ENCODE measurements at regions not wholly inside any gene's neighbourhood (a gene's known extent, or its start where the extent isn't known, plus 50 kb on each side); places are given as distances from the start of the nearest gene placed in this dataset.

DNA sequence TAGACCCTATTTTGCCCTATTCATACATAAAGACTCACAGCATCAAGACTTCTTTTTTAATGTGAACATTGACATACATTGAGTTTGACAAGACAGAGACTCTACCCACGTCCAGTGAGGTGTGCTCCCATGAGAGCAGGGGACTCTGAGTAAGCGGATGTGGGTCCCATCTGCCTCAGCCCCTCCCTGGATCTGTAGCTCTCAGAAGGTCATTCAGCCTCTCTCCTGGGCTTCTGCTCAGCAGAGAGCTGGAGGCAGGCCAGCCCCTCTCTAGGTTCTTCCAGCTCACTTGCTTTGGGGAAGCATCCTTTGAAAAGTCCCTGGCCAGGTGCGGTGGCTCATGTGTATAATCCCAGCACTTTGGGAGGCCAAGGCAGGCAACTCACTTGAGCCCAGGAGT, 146.9 kb upstream of the ZMIZ1 start:
- DNase-seq = no peak

DNA sequence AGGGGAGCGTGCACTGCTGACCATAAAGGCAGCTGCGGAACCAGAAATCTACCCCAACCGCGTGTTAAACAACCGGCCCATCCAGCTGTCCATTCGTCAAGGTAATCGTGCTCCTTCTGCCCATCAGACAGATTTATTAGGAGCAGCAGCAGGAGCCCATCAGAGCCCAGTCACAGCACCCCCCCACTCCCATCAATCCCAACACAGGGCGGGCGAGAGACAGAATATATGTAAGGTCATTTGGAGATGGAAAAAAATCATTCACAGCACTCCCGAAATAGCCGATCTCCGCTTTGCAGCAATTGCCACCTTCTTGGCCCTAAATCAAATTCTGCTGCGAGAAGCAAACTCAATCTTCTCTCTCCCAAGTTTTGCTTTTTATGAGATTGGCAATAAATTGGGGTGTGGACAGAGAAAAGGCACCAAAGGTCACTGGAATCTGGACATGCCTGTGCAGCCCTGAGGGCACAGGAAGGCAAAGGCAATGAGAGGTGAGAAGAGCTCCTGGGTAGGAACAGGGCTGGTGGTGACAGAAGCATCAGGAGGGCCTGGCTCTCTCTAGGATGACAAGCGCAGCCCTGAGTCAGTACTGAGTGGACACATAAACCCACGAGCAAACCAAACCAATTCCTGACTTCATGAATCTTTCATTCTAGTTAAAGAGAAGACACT, 145.0 kb upstream of the ZMIZ1 start:
- DNase-seq = no peak

DNA sequence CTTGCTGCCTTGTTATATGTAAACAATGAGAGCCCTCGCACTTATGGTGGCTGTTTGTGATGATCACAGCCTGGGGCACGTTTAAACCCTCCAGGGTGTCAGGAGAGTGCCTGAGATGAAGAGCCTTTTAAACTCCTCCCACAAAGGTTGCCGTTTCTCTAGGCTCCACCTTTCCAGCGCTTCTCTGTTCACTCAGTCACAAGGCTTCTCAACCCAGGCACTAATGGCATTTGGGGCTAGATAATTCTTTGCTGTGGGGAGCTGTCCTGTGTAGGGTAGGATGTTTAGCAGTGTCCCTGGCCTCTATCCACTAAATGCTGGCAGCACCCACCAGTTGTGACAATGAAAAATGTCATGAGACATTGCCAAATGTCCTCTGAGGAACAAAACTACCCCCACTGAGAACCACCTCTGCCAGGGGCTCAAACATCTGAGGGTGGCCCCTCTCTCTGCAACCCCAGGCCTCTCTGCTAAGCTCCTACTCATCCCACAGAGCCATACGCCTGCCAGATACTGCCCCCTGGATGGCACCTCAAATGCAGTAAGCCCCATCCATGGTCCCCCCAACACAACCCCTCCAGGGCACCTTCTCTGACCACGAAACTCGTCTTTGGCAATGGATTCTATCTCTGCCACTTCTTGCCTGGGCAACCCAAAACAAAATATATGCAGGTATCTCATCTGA, 144.3 kb upstream of the ZMIZ1 start:
- DNase-seq = no peak

DNA sequence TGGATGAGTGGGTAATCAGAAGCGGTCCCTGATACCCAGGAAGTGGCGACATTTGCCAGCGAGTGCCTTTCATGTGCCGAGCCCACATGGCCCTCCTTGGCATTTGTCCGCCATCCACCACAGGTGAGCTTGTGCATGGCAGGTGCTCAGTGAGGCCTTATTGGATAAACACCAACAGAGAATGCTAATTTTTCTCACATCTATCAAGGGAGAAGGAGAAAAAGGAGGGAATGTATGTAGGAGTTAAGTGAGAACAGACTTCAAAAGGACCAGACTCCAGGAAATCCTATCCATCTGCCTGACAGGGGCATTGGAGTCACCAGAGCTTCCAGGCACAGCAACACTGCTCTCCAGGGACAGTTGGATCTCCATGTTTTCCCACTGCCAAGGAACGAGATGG, 143.5 kb upstream of the ZMIZ1 start:
- DNase-seq = no peak

DNA sequence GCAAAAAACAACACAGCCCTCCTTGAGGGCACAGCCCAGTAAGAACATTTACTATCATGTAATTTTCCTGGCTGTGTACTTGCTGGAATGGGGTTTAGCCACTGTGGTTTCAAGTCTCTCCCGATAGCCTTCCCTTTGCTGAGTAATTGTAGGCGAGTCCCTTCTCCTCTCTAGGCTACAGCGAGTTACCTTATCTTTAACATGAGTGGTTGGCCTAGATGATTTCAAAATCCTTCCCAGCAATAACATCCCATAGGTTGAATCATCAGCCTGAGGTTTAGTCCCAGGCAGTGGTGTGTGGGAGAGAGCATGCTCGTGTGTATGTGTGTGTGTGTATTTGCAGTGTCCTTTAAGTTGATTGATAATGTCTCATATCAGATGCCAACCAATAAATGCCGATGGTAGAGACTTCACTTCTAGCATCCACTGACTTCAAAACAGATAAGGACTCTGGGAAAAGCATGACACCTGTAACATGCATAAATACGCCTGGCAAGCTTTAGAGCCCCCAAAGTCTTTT, 142.9 kb upstream of the ZMIZ1 start:
- no peak for DNase-seq

DNA sequence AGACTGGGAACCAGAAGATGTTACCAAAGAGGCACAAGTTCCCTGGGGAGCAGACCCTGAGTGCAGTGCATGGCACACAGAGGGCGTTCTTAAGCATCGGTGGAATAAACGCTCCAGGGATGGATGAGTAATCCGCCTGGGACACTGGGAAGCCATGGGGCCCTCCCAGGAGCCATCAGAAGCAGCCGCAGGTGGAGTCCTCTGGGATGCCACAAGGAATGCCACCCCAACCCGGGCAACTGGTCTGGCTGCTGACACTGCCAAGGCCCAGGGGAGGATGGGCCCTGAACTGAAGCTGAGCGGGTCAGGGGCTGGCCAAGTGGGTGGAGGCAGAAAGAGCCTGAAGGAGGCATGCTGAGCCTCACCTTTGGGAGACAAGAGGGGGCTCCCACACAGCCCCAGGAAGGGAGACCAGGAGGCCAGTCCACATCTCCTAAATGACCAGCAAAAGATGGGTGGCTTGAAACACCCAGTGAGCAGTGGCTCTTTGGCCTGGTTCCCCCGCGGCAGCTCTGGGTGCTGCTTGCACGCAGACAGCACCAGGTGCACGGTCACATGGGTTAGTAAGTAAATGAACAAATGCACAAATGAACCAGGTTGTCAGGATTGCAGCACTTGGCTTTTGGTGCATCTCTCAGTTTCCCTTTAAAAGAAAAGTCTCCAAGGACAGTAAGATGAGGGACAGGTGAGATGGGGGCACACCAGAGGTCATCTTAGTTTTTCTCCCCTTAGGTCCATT, 141.3 kb upstream of the ZMIZ1 start:
- DNase-seq = no peak

DNA sequence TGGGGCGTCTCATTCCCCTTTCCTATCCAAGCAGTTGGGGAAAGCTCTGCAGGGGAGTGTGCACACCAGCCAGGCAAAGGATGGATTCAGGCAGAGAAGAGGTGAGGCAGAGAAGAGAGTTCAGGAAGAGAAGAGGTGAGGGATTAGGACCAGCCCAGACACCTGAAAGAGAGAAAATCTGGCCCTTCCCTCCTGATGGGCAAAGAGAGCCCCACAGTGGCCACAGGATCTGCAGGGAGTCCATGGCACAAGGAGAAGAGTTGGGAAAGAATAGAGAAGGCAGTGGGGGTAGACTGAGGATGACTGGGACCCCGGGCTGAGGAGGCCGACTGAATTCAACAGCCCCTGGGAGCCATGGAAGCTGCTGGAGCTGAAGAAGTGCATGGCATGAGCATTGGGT, 140.4 kb upstream of the ZMIZ1 start:
- DNase-seq = no peak

DNA sequence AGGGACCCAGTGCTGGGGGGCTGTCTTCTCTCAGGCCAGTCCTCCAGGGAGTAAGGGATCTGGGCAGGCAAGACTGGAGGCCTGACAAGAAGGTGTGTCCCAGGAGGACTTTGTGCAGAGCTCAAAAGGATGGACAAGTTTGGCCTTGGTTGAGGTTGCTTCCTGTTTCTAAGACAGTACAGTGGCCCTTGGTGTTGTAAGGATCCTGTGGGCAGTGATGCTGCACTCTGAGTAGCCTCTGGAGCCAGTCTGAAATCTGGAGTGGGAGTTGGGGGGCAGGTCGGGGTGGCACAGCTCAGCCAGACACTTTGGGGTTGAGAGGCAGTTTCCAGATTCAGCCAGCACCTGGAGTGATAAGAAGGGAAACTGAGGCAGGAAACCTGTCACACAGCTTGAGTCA, 139.2 kb upstream of the ZMIZ1 start:
- no peak for DNase-seq

DNA sequence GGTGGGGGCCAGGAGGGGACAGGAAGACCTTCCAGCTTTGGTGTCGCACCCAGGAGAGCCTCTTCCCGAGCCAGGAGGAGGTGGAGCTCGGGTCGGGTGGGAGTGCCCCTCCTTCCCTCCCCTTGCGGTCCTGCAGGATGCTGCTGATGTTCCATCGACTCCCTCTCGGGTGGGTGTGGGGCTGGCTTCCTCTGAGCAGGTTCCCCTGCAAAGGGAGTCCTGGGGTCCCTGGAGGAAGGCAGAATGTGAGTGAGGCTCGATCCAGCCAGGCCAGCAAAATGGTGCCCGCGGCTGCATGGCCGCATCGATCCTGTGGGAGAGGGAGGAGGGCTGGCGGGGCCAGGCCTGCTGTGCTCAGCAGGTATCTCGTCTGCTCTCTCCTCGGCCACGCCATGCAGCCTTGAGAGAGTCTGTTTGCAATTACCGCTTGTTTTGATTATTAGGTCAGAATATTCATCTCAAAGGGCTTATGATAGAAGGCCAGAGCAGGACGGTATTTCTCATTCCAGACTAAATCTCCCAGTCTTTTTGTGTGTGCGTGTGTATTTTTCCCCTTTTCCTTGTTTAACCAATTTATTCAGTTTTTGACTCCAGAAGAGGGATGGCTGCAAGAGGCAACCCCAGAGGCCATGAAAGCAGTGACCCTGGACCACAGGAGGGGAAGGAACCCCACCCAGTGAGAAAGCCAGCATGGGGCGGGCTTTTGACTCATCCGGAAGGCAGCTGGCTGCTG, 137.3 kb upstream of the ZMIZ1 start:
- no peak for DNase-seq

DNA sequence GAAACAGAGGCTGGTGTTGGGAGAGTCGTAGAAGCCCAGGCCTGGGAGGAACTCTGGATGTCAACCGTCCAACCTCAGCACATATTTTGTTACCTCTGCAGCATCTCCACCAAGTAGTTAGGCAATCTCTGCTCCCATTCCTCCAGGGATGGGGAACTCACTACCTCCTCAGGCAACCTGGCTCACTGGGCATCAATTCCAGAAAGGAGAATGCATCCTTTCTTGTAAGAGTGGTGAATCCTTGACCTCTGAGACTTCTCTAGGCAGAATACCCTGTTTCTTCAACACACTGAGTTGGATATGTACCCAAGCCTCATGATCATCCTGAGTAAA, 136.7 kb upstream of the ZMIZ1 start:
- DNase-seq = no peak

DNA sequence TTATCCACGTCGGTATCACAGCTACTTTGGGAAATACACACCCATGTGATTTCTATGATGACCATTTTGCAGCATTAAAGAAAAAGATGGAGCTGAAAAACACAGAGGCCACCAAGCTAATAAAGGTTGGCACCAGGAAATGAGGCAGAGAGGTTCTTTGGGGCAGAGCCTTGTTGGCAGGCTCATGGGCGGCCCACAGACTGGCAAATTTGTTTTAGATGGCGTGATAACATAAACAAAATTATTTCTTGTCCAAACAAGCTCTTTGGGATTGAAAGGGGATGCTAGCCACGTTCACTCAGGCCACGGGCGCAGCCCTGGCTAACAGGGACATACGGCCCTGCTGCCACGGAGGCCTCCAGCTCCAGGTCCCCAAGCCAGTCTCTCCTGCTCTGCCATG, 135.9 kb upstream of the ZMIZ1 start:
- no peak for DNase-seq

DNA sequence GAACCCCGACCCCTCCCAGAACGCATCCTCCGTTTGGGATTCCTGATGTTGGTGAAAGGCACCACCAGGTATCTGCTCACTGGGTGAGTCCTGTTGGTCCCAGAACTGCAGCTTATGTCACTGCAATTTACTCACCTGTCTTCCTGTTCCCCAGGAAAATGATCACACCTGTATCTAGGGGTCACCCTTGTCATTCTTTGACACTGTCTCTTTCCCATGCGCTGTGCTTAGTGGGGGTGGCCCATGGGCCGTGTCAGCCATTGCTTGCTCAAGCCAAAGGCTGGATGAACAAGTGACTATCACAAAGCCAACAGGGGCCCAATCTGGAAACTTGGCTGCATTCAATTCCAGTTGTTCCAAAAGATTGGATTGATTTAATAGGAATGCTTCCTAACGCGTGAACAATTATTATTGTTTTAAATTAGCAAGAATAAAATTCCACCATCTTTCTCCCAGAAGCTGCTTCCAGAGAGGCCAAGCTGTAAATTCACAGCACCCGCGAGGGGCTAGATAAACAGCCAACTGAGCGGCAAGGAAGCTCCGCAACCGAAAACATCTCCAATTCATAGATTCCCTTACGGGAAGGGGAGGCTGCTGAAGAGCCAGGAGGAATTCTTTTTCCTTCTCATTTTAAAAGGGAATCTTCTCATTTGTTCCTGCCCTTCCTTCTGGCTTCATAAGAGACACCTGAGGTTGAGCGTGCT, 134.8 kb upstream of the ZMIZ1 start:
- DNase-seq = no peak

DNA sequence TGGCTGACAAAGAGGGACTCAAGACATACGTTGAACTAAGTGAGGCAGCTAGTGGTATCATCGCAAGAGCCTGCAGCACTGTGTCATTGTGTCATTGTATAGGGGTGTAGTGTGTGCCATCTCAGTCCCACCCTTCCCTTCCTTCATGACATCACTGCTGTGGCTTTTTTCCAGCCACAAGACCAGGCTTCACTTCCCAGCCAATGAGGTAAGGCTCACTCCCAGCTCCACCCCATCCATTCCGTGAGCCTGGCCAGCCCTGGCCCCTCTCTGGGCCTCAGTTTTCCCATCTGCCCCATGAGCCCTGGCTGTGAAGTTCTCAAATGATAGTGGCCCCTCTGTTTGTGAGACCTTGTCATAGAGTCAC, 134.3 kb upstream of the ZMIZ1 start:
- DNase-seq = no peak

DNA sequence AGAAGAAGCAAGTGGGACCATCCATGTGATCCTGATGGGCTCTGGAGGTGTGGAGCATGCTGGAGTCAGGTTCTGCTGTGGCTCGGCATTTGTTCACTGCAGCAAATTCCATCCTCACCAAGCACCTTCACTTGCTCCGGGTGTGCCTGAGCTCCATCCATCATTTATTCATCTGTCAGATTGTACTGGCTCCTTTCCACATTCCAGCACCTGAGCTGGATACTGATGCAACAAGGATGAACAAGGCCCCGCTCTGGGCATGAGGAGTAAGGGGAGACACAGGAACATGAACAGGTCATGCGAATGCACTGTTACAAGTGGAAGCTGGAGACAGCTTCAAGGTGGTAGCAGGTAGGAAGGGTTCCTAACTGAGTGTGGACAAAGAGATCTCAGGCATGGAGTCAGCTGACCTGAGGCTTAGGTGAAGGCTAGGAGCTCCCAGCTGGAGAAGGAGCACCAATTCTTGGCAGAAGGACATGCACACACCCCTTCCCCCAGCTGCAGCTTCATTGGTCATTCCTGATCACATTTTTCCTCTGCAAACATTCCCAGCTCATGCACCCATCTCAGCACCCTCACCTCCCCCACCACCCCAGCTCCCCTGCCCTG, 133.7 kb upstream of the ZMIZ1 start:
- DNase-seq = no peak

DNA sequence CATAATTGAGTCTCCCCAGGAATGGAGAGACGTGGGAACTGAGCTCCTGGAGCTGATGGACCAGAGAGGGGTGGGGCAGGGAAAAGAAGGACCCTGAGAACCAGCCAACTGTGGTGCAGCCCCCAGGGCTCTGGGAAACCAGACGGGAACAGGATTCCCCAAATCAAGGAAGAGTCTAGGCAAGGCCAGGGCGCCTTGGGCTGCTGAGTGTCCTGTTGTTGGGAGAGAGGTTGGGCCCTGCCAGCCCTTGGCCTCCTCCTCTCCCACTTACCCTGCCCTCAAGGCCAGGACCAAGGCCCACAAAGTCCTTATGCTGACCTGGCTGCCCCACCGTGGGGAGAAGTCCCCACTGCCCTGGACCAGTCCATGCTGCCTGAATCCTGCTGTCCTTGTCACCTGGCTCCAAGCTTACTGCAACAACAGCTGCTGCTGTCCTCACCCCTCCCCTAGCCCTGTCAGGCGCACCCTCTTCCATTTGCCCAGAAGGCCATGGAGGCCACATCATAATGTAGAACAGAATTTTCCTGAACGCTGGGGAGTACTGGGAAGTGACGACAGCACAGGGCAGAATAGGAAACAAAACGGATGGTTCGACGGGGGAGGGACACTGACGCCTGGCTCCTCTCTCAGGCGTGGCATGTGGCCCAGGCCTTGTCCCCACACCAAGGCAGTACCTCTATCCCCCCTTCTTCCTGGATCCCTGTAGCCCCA, 132.9 kb upstream of the ZMIZ1 start:
- DNase-seq = no peak

DNA sequence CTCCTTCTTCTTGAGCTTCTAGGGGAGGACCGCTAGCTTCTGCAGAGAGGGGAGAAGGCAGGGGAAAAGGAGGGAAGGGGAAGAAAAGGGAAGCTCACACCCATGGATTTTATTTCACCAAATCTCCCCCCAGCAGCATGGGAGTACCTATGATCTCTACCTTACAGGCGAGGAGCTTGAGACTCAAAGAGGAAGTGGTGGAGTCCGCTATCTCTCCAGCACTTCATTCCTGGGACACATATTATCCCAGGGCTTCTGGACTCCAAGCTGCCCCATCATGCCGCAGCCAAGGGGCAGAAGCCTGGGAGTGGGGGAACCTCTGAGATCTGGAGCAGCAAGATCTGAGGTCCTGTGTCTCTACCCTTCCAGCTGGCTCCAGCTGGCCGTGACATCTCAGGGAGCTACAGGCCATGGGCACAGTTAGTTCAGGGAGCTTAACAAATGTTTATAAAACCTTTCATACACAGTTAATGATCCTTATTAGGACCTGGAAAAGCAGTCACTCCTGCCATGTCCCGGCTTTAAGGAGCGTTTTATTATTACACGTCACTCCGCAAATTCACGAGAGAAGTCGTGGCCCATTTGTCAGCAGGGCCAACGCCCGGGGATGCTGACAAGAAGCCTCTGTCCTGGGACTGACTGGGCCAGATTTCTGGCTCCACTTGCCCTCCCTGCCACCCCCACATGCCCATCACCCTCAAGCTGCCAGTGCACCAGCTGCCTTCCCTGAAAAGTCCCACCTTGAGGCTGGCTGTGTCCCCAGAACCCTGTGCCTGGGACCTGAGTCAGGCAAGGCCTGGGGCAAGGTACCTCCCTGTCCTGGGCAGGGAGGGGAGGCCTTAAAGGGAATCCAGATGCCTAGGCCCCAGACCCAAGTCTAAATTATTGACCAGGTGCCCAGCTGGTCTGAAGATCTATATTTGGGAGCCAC, 132.1 kb upstream of the ZMIZ1 start:
- no peak for DNase-seq

DNA sequence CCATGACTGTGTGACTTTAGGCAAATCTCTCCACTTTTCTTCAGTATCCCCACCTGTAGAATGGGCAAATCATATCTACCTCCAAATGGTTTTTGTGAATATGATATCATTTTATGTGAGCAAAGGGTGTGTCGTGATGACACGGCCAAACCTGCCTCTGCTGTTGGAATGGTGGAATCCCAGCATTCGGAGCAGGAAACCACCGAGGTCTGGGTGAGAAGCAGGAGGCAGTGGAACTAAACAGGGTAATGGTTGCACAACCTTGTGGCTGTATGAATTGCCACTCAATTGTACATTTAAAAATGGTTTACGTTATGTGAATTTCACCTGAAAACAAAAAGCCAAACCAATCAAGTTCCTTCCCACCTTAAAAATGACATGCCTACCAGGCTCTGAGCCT, 131.4 kb upstream of the ZMIZ1 start:
- no peak for DNase-seq

DNA sequence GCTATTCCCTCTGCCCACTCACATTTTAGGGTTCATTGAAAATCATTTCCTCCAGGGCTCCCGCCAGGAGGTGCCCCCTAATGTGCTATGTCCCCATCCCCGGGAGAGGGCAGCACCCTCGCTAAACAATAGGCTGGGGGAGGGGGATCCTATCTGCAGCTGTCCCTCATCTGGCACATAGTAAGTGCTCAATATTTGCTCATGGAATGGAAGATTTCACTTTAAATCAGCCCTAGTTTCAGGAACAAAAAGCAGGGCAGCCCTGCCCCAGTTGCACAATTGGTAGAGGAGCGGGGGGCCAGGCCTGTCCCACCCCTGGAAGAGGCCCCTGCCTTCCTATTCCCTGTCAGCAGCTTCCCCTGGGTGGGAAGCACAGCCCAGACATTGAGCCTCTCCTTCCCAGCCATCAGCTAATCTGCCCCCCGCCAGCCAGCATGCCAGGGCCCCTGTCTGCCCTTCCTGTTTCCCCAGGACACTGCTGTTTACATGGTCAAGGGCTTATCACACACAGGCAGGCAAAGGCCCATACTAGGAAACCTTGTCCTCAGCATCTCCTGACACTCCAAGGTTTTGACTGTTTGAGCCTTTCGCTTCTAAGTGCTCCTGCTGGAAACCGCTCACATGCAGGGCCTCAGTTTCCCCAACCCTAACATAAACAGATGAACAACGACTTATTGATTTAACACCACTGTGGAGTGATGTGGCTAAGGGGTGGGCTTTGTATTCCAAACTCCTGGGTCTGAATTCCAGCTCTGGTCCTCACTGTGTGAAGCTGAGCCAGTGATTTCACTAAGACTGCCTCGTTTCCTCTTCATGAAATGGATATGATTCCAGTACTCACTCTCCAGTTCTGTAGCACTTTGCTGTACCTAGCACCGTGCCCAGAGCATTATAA, 130.7 kb upstream of the ZMIZ1 start:
- DNase-seq = no peak

Data from stimulated activated CD4-positive, alpha-beta T cell treated with anti-CD3 and anti-CD28 coated beads, Interleukin-4, amount 100 ng/mL, for 24 hours (primary cell).